Activated CD4-positive, alpha-beta T cell treated with anti-CD3 and anti-CD28 coated beads for 36 hours (primary cell): ENCODE measurements at regions not wholly inside any gene's neighbourhood (a gene's known extent, or its start where the extent isn't known, plus 50 kb on each side); places are given as distances from the start of the nearest gene placed in this dataset.

Experiments
- ATAC-seq: fragments of 200-7000 bp; cut with Tn5 transposase; one replicate; pipeline ENCODE4 v1.10.0; 2021; ENCODE audit warnings: mild to moderate bottlenecking, moderate library complexity
- CTCF ChIA-PET: fragments of 350-600 bp; sonication (Branson Sonifier 250); formaldehyde crosslinking; loops from one replicate; lab custom pipeline; 2021; ENCODE audit warnings: antibody characterized with exemption; lab: Charles Lee
- POLR2A ChIA-PET: fragments of 350-600 bp; sonication (Branson Sonifier 250); formaldehyde crosslinking; loops from one replicate; lab custom pipeline; 2021; ENCODE audit warnings: antibody characterized with exemption, inconsistent platforms; lab: Charles Lee
- DNase-seq: peaks from one replicate; pipeline ENCODE4 v3.0.0-alpha.2; 2020
- H3K27ac Mint-ChIP-seq: one replicate; pipeline ENCODE4 v1.8.0; 2021; ENCODE audit warnings: mixed read lengths
- H3K27me3 Mint-ChIP-seq: one replicate; pipeline ENCODE4 v1.8.0; 2021; ENCODE audit warnings: mixed read lengths
- H3K36me3 Mint-ChIP-seq: one replicate; pipeline ENCODE4 v1.8.0; 2021; ENCODE audit warnings: low read depth, mixed read lengths
- H3K4me1 Mint-ChIP-seq: one replicate; pipeline ENCODE4 v1.8.0; 2021; ENCODE audit warnings: mixed read lengths
- H3K4me3 Mint-ChIP-seq: one replicate; pipeline ENCODE4 v1.8.0; 2021; ENCODE audit warnings: mild to moderate bottlenecking, moderate library complexity, mixed read lengths
- H3K9me3 Mint-ChIP-seq: one replicate; pipeline ENCODE4 v1.8.0; 2021; ENCODE audit warnings: low read depth, mixed read lengths
- intact Hi-C, 2 experiments: fragments of 100-400 bp; cut with DNase I in 1 of 2; cut with micrococcal nuclease in 1 of 2; formaldehyde crosslinking; loops; one replicate each; pipeline versions ENCODE4 v1.14.2 to v1.15.1; 2022 to 2024; cut with DNase I, micrococcal nuclease

- Mint-ChIP-seq H3K27me3 (no peaks in the 10 kb centered on the region), H3K4me3 (no peak overlapping the region), H3K9me3 (no peaks in the 10 kb centered on the region), H3K27ac (no peak overlapping the region), H3K4me1 (no peaks in the 10 kb centered on the region), H3K36me3 (no peaks in the 10 kb centered on the region)
- DNase-seq (no peak), ATAC-seq (no peak)
- CTCF ChIA-PET = interaction anchor here (1.1 kb wide), 1 partner anchor 11 kb away, joined by 3 read pairs; no protein-coding TSS in a partner anchor
- intact Hi-C loops = no loop called here
- POLR2A ChIA-PET = no interaction called here
Observed at GRCh38 chr2:47315475-47315874, 53.6 kb upstream of the EPCAM start.

GRCh38 chr2:47313728-47314127 is 55.4 kb upstream of the EPCAM start:
- POLR2A ChIA-PET = no interaction called here
- H3K27me3 Mint-ChIP-seq = no peaks in the 10 kb centered on the region
- CTCF ChIA-PET = interaction anchor here (2.0 kb wide), 1 partner anchor 10 kb away, joined by 6 read pairs; no protein-coding TSS in a partner anchor
- no peaks in the 10 kb centered on the region for H3K9me3 Mint-ChIP-seq
- ATAC-seq (no peak), DNase-seq (no peak)
- H3K4me3 Mint-ChIP-seq = no peak overlapping the region
- no peaks in the 10 kb centered on the region for H3K36me3 Mint-ChIP-seq
- H3K27ac Mint-ChIP-seq = no peak overlapping the region
- no peaks in the 10 kb centered on the region for H3K4me1 Mint-ChIP-seq
- intact Hi-C loops = no loop called here

GRCh38 chr2:47313141-47313691 is 55.9 kb upstream of the EPCAM start:
- DNase-seq (no peak), ATAC-seq (no peak)
- intact Hi-C loops = no loop called here
- Mint-ChIP-seq H3K27ac (no peak overlapping the region), H3K9me3 (no peaks in the 10 kb centered on the region), H3K4me3 (no peak overlapping the region), H3K36me3 (no peaks in the 10 kb centered on the region), H3K27me3 (no peaks in the 10 kb centered on the region), H3K4me1 (no peaks in the 10 kb centered on the region)
- ChIA-PET CTCF (interaction anchor here (0.6 to 2.0 kb wide), 2 partner anchors 10 to 12 kb away, joined by 3 to 6 read pairs; no protein-coding TSS in a partner anchor), POLR2A (no interaction called here)

GRCh38 chr2:47312491-47312850 is 56.6 kb upstream of the EPCAM start:
- no peaks in the 10 kb centered on the region for H3K9me3 Mint-ChIP-seq
- no peak overlapping the region for H3K4me3 Mint-ChIP-seq
- no peak for DNase-seq
- no peak for ATAC-seq
- intact Hi-C loops = no loop called here
- no peaks in the 10 kb centered on the region for H3K27me3 Mint-ChIP-seq
- CTCF ChIA-PET = interaction anchor here (2.0 kb wide), 1 partner anchor 11 kb away, joined by 6 read pairs; no protein-coding TSS in a partner anchor
- no peaks in the 10 kb centered on the region for H3K4me1 Mint-ChIP-seq
- POLR2A ChIA-PET = no interaction called here
- no peaks in the 10 kb centered on the region for H3K36me3 Mint-ChIP-seq
- no peak overlapping the region for H3K27ac Mint-ChIP-seq

DNA sequence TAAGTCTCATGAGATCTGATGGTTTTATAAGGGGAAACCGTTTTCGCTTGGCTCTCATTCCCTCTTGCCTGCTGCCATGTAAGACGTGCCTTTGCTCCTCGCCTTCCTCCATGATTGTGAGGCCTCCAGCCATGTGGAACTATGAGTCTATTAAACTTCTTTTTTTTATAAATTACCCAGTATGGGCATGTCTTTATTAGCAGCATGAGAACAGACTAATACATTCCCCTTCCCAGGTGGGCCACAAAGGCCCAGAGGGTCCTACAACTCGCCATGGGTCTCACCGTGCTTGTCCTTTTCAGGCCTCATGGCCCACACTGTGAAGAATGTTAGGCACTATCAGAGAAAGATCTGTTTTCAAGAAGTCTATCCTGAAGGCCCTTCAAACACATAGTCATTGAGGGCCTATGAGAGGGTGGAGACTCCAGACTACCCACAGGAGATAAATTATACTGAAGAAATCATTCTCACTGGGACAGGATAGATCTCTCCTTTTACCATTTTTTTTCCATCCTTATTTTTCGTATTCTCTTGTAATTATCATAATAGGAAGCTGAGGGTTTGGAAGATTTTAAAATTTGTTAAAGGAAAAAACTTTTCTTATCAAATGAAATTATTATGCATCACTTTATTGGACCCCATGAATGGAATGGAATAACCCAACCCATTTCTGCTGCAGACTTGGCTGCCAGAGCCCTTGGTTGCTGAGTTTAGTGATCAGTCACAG is 57.2 kb upstream of the EPCAM start:
- H3K36me3 Mint-ChIP-seq = no peaks in the 10 kb centered on the region
- ChIA-PET POLR2A (no interaction called here), CTCF (interaction anchor here (2.0 kb wide), 1 partner anchor 11 kb away, joined by 6 read pairs; no protein-coding TSS in a partner anchor)
- intact Hi-C loops = no loop called here
- H3K9me3 Mint-ChIP-seq = no peaks in the 10 kb centered on the region
- DNase-seq = no peak
- ATAC-seq = no peak
- no peaks in the 10 kb centered on the region for H3K4me1 Mint-ChIP-seq
- H3K27me3 Mint-ChIP-seq = no peaks in the 10 kb centered on the region
- H3K27ac Mint-ChIP-seq = no peak overlapping the region
- H3K4me3 Mint-ChIP-seq = no peak overlapping the region

- Mint-ChIP-seq H3K4me1 (no peaks in the 10 kb centered on the region), H3K27me3 (no peaks in the 10 kb centered on the region), H3K4me3 (no peak overlapping the region), H3K36me3 (no peaks in the 10 kb centered on the region), H3K9me3 (no peaks in the 10 kb centered on the region), H3K27ac (no peak overlapping the region)
- no peak for ATAC-seq
- intact Hi-C loops = no loop called here
- ChIA-PET POLR2A (no interaction called here), CTCF (interaction anchor here (0.7 kb wide), 1 partner anchor 987 kb away, joined by 3 read pairs; no protein-coding TSS in a partner anchor)
- no peak for DNase-seq
Observed at GRCh38 chr2:47310801-47311560, 58.1 kb upstream of the EPCAM start.

DNA sequence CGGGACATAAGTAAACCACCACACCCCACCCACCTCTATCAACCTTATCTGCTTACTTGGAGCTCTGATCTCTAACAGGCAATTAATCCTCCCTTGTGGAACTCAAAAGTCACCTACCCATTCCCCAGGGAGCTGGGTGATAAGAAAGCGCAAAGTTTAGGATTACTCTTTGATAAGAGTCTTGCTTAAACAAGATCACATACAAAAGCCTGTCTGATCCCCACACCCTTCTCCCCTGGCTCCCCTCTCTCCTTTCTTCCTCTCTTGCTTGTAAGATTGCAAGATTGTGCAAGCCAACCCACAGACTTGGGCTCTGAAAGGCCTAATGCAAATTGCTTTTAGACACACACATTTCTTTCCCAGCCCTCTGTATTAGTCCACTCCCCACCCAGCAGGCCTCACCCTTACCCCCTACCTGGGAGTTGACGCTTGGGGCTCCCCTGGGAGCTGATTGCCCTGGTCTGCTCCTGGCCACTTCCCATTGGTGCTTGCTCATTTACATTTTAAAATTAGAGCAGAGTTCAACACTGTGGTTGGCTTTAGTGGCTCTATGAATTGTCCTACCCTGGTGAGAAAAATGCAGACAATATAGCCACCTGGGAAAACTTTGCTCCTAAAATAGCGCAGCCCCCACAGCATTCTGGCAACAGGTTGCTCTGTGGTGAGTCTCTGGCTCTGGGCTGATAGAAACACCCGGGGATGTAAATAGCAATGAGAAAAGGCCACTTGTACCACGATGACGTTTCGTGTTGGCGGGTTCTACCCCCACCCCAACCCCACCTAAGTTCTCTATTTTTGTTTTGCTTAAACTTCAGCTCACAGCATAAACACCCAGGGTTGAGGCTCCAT is 58.9 kb upstream of the EPCAM start:
- ChIA-PET CTCF (interaction anchor here (0.6 to 0.7 kb wide), 3 partner anchors 24 to 988 kb away, joined by 3 read pairs; no protein-coding TSS in a partner anchor), POLR2A (no interaction called here)
- Mint-ChIP-seq H3K4me1 (no peaks in the 10 kb centered on the region), H3K4me3 (no peak overlapping the region), H3K9me3 (no peaks in the 10 kb centered on the region), H3K27ac (no peak overlapping the region), H3K27me3 (peaks cover under 1% of the 10 kb centered on the region), H3K36me3 (no peaks in the 10 kb centered on the region)
- DNase-seq = no peak
- intact Hi-C loops = no loop called here
- no peak for ATAC-seq

DNA sequence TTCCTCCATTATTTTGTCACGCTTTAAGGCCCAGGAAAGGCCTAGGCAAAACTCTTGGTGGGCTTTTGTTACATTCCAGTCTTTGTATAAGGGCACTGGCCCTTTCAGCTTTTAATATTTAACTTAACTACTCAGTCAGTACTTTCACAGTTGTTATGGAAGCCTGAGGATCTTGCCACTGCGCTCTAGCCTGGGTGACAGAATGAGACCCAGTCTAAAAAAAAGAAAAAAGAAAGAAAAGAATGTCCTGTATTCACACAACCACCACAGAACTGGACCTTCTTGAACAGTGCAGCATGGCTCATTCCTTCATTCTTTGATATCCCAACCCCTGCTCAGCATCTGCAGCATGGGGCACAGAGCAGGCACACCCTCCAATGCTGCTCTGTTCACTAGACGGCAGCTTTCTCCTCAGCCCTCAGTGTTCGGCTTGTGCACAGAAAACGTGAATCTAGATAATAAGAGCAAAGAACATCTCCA is 59.6 kb upstream of the EPCAM start:
- no peaks in the 10 kb centered on the region for H3K36me3 Mint-ChIP-seq
- POLR2A ChIA-PET = no interaction called here
- no peaks in the 10 kb centered on the region for H3K9me3 Mint-ChIP-seq
- no peak overlapping the region for H3K4me3 Mint-ChIP-seq
- peaks cover 3% of the 10 kb centered on the region for H3K27me3 Mint-ChIP-seq
- no peaks in the 10 kb centered on the region for H3K4me1 Mint-ChIP-seq
- DNase-seq = no peak
- no peak overlapping the region for H3K27ac Mint-ChIP-seq
- CTCF ChIA-PET = interaction anchor here (0.6 to 0.9 kb wide), 5 partner anchors 14 to 718 kb away, joined by 3 read pairs; no protein-coding TSS in a partner anchor
- intact Hi-C loops = no loop called here
- no peak for ATAC-seq

- ChIA-PET POLR2A (no interaction called here), CTCF (interaction anchor here (1.0 to 1.6 kb wide), 3 partner anchors 15 to 37 kb away, joined by 3 to 4 read pairs (median 4); no protein-coding TSS in a partner anchor)
Observed at GRCh38 chr2:47307066-47307465, 62.0 kb upstream of the EPCAM start.

DNA sequence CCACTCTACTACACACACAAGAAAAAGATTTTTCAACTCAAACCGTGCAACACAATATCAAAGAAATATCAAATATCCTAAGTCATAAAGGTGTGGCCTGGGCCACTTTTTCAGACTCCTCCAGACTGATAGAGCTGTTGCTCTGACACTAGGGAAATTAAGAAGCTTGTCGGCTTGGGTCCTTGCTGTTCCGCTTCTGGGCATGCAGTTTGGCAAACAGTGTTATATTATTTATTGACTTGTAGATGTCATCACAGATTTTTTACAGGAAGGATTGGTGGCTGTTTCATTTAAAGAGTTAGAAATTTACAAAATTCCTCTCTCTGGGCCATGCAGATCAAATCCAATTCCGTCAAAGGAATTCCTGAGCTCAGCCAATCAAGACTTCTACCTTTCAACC is 64.5 kb upstream of the EPCAM start:
- Mint-ChIP-seq H3K4me3 (no peak overlapping the region), H3K27ac (no peak overlapping the region), H3K9me3 (no peaks in the 10 kb centered on the region), H3K27me3 (peaks cover 11% of the 10 kb centered on the region), H3K4me1 (peaks cover 9% of the 10 kb centered on the region), H3K36me3 (no peaks in the 10 kb centered on the region)
- no peak for ATAC-seq
- intact Hi-C loops = no loop called here
- POLR2A ChIA-PET = no interaction called here
- CTCF ChIA-PET = interaction anchor here (0.7 to 1.5 kb wide), 3 partner anchors 11 to 868 kb away, joined by 3 to 11 read pairs (median 3); no protein-coding TSS in a partner anchor
- no peak for DNase-seq

More at GRCh38 chr2:47307066-47307465, 62.0 kb upstream of the EPCAM start:
- no peak overlapping the region for H3K27ac Mint-ChIP-seq
- H3K36me3 Mint-ChIP-seq = no peaks in the 10 kb centered on the region
- DNase-seq (no peak), ATAC-seq (no peak)
- intact Hi-C loops = no loop called here
- H3K4me3 Mint-ChIP-seq = no peak overlapping the region
- H3K9me3 Mint-ChIP-seq = no peaks in the 10 kb centered on the region
- peaks cover 7% of the 10 kb centered on the region for H3K27me3 Mint-ChIP-seq
- H3K4me1 Mint-ChIP-seq = no peaks in the 10 kb centered on the region
